Activated CD8-positive, alpha-beta T cell treated with anti-CD3 and anti-CD28 coated beads, Interleukin-2, amount 10 ng/mL, durations not matched to agents 7 days and 5 days (primary cell): ENCODE measurements at regions not wholly inside any gene's neighbourhood (a gene's known extent, or its start where the extent isn't known, plus 50 kb on each side); places are given as distances from the start of the nearest gene placed in this dataset.

Experiments
- ATAC-seq: fragments of 150-1000 bp; cut with Tn5 transposase; one replicate; pipeline ENCODE4 v1.10.0; 2021; ENCODE audit warnings: moderate library complexity
- CTCF ChIA-PET: fragments of 350-600 bp; sonication (Branson Sonifier 250); formaldehyde crosslinking; loops from one replicate; lab custom pipeline; 2021; ENCODE audit warnings: antibody characterized with exemption; lab: Charles Lee
- POLR2A ChIA-PET: fragments of 350-600 bp; sonication (Branson Sonifier 250); formaldehyde crosslinking; loops from one replicate; lab custom pipeline; 2021; ENCODE audit warnings: antibody characterized with exemption; lab: Charles Lee
- DNase-seq: peaks from one replicate; pipeline ENCODE4 v3.0.0-alpha.2; 2020
- H3K27ac Mint-ChIP-seq: one replicate; pipeline ENCODE4 v1.8.0; 2021; ENCODE audit warnings: mild to moderate bottlenecking, mixed read lengths
- H3K27me3 Mint-ChIP-seq: one replicate; pipeline ENCODE4 v1.8.0; 2021; ENCODE audit warnings: low read depth, mixed read lengths
- H3K36me3 Mint-ChIP-seq: one replicate; pipeline ENCODE4 v1.8.0; 2021; ENCODE audit warnings: low read depth, mixed read lengths
- H3K4me1 Mint-ChIP-seq: one replicate; pipeline ENCODE4 v1.8.0; 2021; ENCODE audit warnings: low read depth, mixed read lengths
- H3K4me3 Mint-ChIP-seq: one replicate; pipeline ENCODE4 v1.8.0; 2021; ENCODE audit warnings: mild to moderate bottlenecking, mixed read lengths
- H3K9me3 Mint-ChIP-seq: one replicate; pipeline ENCODE4 v1.8.0; 2022; ENCODE audit warnings: mixed read lengths; ENCODE audit not compliant: insufficient read depth

DNA sequence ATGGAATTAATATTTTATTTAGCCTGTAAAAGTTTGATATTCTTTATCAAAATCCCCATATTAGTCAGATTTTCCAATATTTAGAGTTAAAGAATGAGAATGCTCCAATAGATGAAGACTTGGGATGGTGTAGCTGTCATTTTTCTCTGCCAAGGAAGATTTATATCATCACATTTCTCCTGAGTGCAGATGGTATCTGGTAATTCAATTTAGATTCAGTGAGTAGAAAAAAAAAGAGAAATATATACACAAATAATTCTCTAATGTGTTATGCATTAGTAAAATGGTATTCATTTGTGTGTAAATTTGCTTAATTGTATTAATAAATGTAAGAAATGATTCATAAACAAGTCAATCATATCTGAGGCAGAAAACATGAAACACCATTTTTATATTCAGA lies 1508.7 kb upstream of the PCDH20 start:
- Mint-ChIP-seq H3K36me3 (no peaks in the 10 kb centered on the region), H3K27ac (no peak overlapping the region), H3K4me1 (no peaks in the 10 kb centered on the region), H3K9me3 (peaks cover 5% of the 10 kb centered on the region), H3K27me3 (no peaks in the 10 kb centered on the region), H3K4me3 (no peak overlapping the region)
- ChIA-PET POLR2A (no interaction called here), CTCF (no interaction called here)
- ATAC-seq, result no peak
- no peak for DNase-seq

DNA sequence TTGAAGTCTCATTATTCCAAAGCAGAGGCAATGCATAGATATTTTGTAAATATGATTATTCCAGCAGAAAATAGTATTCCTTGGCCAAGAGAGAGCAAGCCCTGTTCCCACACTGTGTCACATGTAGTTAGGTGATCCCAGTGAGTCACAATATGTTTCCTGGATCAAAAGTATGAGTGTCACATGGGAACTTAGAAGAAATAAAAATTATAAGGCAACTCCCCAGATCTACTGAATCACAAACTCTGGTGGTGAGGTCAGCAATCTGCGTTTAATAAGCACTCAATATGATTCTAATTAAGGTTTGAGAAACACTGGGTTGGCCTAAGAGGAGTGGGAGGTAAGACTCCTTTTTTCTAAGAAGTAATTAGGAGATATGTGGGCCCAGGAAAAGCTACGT lies 1504.5 kb upstream of the PCDH20 start:
- CTCF ChIA-PET, result no interaction called here
- Mint-ChIP-seq H3K9me3 (no peaks in the 10 kb centered on the region), H3K4me1 (no peaks in the 10 kb centered on the region), H3K27ac (no peak overlapping the region), H3K36me3 (no peaks in the 10 kb centered on the region), H3K27me3 (no peaks in the 10 kb centered on the region), H3K4me3 (no peak overlapping the region)
- POLR2A ChIA-PET, result no interaction called here
- DNase-seq, result no peak
- no peak for ATAC-seq

DNA sequence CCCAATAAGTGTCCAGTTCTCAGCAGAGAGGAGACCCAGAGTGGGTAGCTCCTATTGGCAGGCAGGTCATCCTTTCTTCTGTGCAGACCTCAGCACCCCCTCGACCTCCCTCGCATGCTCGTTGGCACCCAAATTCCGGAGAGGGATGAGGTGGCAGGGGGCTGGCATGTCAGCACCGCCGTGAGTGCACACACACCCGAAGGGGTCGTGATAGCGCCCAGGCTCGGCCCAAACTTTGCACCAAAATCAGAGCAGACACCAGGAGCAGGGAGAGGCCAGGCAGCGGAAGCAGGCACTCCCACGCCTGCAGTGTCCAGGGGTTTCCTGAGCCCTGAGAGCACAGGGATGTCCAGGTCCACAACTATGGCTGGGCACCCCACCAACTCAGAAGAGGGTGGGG lies 1503.8 kb upstream of the PCDH20 start:
- Mint-ChIP-seq H3K27ac (no peak overlapping the region), H3K4me3 (no peak overlapping the region), H3K9me3 (peaks cover 5% of the 10 kb centered on the region), H3K27me3 (no peaks in the 10 kb centered on the region), H3K36me3 (no peaks in the 10 kb centered on the region), H3K4me1 (no peaks in the 10 kb centered on the region)
- DNase-seq (no peak), ATAC-seq (no peak)
- ChIA-PET CTCF (no interaction called here), POLR2A (no interaction called here)

DNA sequence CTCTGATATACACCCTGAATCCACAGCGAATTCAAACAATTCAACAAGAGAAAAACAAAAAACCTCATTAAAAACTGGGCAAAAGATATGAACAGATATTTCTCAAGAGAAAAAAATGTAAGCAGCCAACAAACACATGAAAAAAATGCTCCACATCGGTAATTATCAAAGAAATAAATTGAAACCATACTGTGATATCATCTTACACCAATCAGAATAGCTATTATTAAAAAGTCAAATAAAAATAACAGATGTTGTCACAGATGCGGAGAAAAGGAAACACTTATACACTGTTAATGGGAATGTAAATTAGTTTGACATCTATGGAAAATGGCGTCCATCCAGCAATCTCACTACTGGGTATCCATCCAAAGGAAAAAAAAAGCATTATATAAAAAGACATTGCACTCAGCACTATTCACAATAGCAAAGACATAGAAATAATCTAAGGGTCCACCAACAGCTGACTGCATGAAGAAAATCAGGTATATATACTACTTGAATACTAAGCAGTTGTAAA lies 1495.0 kb upstream of the PCDH20 start:
- Mint-ChIP-seq H3K4me3 (no peak overlapping the region), H3K27ac (no peak overlapping the region), H3K9me3 (peaks cover 18% of the 10 kb centered on the region), H3K27me3 (no peaks in the 10 kb centered on the region), H3K4me1 (no peaks in the 10 kb centered on the region), H3K36me3 (no peaks in the 10 kb centered on the region)
- DNase-seq, result no peak
- ChIA-PET CTCF (no interaction called here), POLR2A (no interaction called here)
- no peak for ATAC-seq

DNA sequence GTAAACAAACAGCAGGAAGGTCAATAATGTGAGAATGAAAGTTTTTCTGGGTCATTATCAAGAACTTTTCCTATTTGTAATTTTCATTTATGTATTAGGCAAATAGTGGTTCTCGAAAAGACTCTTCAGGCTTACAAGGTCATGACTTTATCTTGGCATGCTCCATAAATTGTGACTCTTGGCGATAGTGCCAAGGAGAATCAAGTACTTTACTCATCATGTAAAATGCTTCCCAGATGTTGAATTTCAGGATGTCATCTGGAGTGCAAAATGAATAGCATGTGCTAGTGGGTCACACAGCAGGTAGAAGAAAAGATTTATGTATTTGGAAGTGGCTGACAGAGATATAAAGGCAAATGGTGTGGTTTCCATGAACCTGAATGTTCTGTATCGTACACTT lies 1492.7 kb upstream of the PCDH20 start:
- ATAC-seq (no peak), DNase-seq (no peak)
- H3K4me3 Mint-ChIP-seq, result no peak overlapping the region
- CTCF ChIA-PET, result no interaction called here
- POLR2A ChIA-PET, result no interaction called here
- no peaks in the 10 kb centered on the region for H3K27me3 Mint-ChIP-seq
- no peaks in the 10 kb centered on the region for H3K36me3 Mint-ChIP-seq
- H3K27ac Mint-ChIP-seq, result no peak overlapping the region
- no peaks in the 10 kb centered on the region for H3K4me1 Mint-ChIP-seq
- H3K9me3 Mint-ChIP-seq, result peaks cover 11% of the 10 kb centered on the region

DNA sequence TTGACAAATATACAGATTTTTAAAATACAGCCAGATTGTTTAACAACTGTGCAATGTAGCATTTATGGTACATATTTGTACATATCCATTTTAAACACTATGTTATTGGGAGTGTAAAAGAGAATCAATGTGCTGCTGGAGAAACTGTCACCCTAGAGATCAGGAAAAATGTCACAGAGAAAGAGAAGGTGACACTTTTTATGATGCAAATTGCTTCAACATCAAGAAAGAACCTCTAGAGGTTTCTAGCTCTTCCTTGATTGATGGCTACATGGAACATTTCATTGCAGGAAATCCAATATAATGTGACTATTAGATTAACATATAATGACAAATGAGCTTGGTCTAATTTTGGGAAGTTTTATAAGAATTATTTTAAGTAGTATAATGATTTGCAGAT lies 1491.2 kb upstream of the PCDH20 start:
- ChIA-PET CTCF (no interaction called here), POLR2A (no interaction called here)
- H3K4me1 Mint-ChIP-seq, result no peaks in the 10 kb centered on the region
- H3K9me3 Mint-ChIP-seq, result peaks cover 14% of the 10 kb centered on the region
- H3K27me3 Mint-ChIP-seq, result no peaks in the 10 kb centered on the region
- no peaks in the 10 kb centered on the region for H3K36me3 Mint-ChIP-seq
- no peak for DNase-seq
- no peak overlapping the region for H3K4me3 Mint-ChIP-seq
- ATAC-seq, result no peak
- H3K27ac Mint-ChIP-seq, result no peak overlapping the region

DNA sequence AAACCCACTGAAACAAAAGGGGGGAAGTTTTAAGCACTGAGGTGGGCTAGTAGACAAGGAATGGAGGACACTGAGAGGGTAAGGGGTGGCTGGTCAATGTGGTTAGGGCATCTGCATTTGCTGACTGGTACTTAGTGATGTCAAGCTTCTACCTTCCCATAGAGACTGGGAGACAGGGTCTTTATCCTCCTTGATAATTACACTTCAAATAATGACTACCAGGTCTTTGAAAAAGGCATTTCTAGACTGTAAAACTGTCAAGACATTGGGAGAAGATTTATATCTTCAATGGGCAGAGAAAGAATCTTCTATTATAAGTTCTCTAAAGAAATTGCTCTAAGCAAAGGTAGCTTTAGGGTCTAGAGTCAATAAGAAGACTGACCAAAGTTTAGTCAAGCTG lies 1490.8 kb upstream of the PCDH20 start:
- H3K4me3 Mint-ChIP-seq, result no peak overlapping the region
- H3K27me3 Mint-ChIP-seq, result no peaks in the 10 kb centered on the region
- CTCF ChIA-PET, result no interaction called here
- peaks cover 14% of the 10 kb centered on the region for H3K9me3 Mint-ChIP-seq
- no peaks in the 10 kb centered on the region for H3K4me1 Mint-ChIP-seq
- POLR2A ChIA-PET, result no interaction called here
- no peaks in the 10 kb centered on the region for H3K36me3 Mint-ChIP-seq
- DNase-seq, result no peak
- H3K27ac Mint-ChIP-seq, result no peak overlapping the region
- no peak for ATAC-seq

DNA sequence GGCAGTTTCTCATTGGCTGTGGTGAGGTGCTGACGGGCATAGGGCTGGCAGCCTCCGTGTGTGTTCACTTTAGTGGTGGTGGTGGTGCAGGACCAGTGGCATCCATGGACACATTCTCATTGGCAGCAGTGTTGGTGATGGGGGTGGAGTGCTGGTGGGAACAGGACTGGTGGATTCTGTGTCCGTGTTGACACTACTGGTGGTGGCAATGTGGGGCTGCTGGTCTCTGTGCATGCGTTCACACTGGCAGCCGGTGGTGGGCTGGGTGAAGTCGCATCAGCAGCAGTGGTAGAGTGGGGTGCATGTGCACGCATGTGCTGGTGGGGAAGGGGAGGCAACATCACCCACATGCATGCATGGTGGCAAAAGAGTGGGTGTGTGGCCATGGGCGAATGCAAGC lies 1471.4 kb upstream of the PCDH20 start:
- Mint-ChIP-seq H3K9me3 (peaks cover 9% of the 10 kb centered on the region), H3K36me3 (no peaks in the 10 kb centered on the region)

DNA sequence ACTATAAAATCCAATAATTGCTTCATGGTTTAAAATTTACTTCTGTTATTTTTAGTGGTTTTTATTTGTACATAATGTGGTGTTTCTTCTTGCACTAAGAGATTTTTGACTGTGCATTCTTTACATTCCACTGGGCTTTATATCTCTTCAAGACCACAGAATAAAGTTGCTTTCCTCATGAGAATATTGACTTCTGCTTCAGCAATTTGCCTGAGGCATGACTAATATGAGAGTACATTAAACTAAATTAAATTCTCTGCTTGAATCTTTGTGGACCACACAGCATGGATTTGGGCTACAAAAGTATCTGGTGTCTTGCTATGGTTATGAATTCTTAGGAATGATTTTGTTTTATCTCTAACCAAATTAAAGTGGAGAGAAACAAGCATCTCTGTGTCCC lies 1463.4 kb upstream of the PCDH20 start:
- ChIA-PET CTCF (no interaction called here), POLR2A (no interaction called here)
- Mint-ChIP-seq H3K27me3 (no peaks in the 10 kb centered on the region), H3K9me3 (peaks cover 27% of the 10 kb centered on the region), H3K4me3 (no peak overlapping the region), H3K27ac (no peak overlapping the region), H3K4me1 (no peaks in the 10 kb centered on the region), H3K36me3 (no peaks in the 10 kb centered on the region)
- DNase-seq (no peak), ATAC-seq (no peak)

More for the DNA sequence above, 1471.4 kb upstream of the PCDH20 start:
- Mint-ChIP-seq H3K27ac (no peak overlapping the region), H3K4me3 (no peak overlapping the region), H3K4me1 (no peaks in the 10 kb centered on the region), H3K27me3 (no peaks in the 10 kb centered on the region)
- POLR2A ChIA-PET, result no interaction called here
- DNase-seq (no peak), ATAC-seq (no peak)
- CTCF ChIA-PET, result no interaction called here

DNA sequence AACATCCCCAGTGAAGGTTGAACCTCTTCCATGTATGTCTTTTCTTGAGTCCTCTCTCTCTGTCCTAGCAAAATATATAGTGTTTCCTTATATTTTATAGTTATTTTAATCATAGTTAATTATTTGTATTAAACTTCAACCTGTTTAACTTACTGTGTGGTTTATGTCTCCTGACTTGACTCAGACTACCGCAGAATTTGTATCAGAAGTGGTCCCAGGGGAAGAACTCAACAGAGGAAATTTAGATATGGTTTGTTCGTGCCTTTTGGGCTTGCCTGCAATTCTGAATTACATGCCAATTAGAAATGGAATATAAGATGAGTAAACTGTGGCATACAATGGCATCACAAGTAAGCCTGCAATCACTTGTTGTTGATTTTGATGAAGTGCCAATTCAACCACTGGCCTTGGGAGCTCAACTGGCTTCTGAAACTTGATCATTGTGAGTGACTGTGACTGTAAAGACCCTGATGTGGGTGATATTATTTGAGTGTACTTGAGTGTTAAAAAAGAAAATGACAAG lies 1459.5 kb upstream of the PCDH20 start:
- H3K9me3 Mint-ChIP-seq, result peaks cover 12% of the 10 kb centered on the region
- H3K4me1 Mint-ChIP-seq, result no peaks in the 10 kb centered on the region
- ATAC-seq (no peak), DNase-seq (no peak)
- no peaks in the 10 kb centered on the region for H3K36me3 Mint-ChIP-seq
- ChIA-PET POLR2A (no interaction called here), CTCF (no interaction called here)
- H3K27me3 Mint-ChIP-seq, result no peaks in the 10 kb centered on the region
- no peak overlapping the region for H3K4me3 Mint-ChIP-seq
- no peak overlapping the region for H3K27ac Mint-ChIP-seq

DNA sequence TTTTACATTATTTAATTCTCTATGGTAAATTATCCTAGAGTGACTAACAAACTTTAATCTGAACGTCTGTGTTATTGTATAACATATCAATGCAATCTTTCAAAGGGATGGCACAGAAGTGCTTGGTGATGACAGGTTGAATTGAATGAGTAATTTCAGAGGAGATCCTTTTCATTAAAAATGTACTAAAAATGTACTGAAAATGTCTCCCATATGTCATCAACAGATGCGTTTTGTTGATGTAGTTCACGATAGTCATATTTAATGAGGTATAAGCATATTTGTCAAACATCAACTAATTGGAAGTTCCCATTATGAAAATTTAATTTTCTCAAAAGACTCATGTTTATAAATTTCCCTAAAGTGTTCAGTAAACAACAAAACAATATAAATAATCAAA lies 1434.7 kb upstream of the PCDH20 start:
- H3K27ac Mint-ChIP-seq, result no peak overlapping the region
- peaks cover 4% of the 10 kb centered on the region for H3K9me3 Mint-ChIP-seq
- H3K27me3 Mint-ChIP-seq, result no peaks in the 10 kb centered on the region

DNA sequence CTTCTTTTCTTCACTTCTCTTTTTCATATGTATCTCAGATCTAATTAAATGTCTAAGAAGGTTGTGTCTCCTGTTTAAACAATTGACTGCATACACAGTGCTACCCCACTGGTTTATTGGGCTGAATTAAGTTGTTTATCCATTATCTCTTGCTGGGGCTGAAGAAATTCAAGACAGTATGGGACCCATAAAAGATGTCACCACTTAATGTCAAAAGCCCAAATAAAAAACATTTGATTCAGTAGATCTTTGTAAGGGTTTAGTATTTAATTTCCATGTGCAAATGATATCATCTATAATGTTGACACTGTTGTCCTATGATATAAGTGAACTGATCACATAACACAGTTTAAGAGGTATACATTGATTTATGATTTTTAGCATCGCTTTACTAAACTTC lies 1431.9 kb upstream of the PCDH20 start:
- H3K27me3 Mint-ChIP-seq, result no peaks in the 10 kb centered on the region
- no peak for ATAC-seq
- no peak for DNase-seq
- no peaks in the 10 kb centered on the region for H3K36me3 Mint-ChIP-seq
- no peak overlapping the region for H3K27ac Mint-ChIP-seq
- POLR2A ChIA-PET, result no interaction called here
- no peaks in the 10 kb centered on the region for H3K9me3 Mint-ChIP-seq
- CTCF ChIA-PET, result no interaction called here
- H3K4me3 Mint-ChIP-seq, result no peak overlapping the region
- no peaks in the 10 kb centered on the region for H3K4me1 Mint-ChIP-seq

More for the DNA sequence above, 1434.7 kb upstream of the PCDH20 start:
- H3K36me3 Mint-ChIP-seq, result no peaks in the 10 kb centered on the region
- ChIA-PET CTCF (no interaction called here), POLR2A (no interaction called here)
- DNase-seq (no peak), ATAC-seq (no peak)
- no peaks in the 10 kb centered on the region for H3K4me1 Mint-ChIP-seq
- no peak overlapping the region for H3K4me3 Mint-ChIP-seq

DNA sequence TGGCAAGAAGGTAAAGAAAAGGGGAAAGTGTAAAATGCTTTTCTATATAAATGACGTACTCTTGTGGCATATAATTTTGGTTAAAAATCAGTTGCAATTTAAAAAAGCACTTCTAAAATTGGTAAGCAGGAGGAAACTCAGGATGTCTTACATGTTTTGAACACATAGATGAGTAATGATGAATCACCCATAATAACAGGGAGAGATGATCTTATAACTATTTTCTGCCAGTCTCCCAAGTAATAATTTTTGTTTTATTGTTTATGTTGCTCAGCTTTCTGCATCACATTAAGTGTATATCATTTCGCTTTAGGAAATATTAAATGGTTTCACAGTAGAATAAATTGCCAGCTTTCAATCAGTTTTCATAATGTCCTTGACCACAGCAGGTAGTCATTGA lies 1430.7 kb upstream of the PCDH20 start:
- no peak for DNase-seq
- Mint-ChIP-seq H3K4me1 (no peaks in the 10 kb centered on the region), H3K27ac (no peak overlapping the region), H3K27me3 (no peaks in the 10 kb centered on the region), H3K9me3 (no peaks in the 10 kb centered on the region), H3K4me3 (no peak overlapping the region), H3K36me3 (no peaks in the 10 kb centered on the region)
- ChIA-PET CTCF (no interaction called here), POLR2A (no interaction called here)
- no peak for ATAC-seq
